ENCODE measurements at regions not wholly inside any gene's neighbourhood (a gene's known extent, or its start where the extent isn't known, plus 50 kb on each side); places are given as distances from the start of the nearest gene placed in this dataset.

DNA sequence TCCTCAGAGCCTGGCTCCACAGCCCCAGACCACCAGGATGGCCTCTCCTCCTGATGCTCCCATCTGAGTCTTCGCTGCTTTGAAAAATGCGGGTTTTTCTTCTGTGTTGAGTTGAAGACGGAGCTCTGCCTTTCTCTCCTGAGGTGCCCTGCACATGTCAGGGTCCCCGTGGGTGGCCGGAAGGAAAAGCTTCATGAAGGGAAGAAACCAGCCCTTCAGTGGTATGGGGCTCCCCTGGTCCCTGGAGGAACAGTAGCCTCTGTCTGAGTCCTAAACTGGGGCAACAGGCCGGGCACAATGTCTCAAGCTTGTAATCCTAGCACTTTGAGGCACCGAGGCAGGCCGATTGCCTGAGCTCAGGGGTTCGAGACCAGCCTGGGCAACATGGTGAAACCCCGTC, 54.7 kb upstream of the CAB39 start:
- H3K79me2 ChIP-seq (ENCODE audit: low read depth) = no peaks in the 10 kb centered on the region
- H3K9me2 ChIP-seq (ENCODE audit: insufficient read depth) = no peaks in the 10 kb centered on the region
- H3K36me3 ChIP-seq (ENCODE audit: low read depth) = no peaks in the 10 kb centered on the region
- no peak overlapping the region for H3K4me2 ChIP-seq
- ChIA-PET CTCF (no interaction called here), POLR2A (ENCODE audit: unreplicated experiment) (no interaction called here)
- H3K4me1 ChIP-seq (replicated peaks; ENCODE audit: insufficient read depth) = peaks cover 9% of the 10 kb centered on the region; the same call in 1 of the 2 replicates
- no peaks in the 10 kb centered on the region for H3K27me3 ChIP-seq (ENCODE audit: insufficient read depth, low read depth)
- H2AFZ ChIP-seq = no peak overlapping the region
- DNase-seq = no peak
- BruUV-seq (replicated peaks) = no TSS peak
- H4K20me1 ChIP-seq (ENCODE audit: insufficient read depth) = no peaks in the 10 kb centered on the region
- intact Hi-C loops (cut with micrococcal nuclease; ENCODE audit: unreplicated experiment) = no loop called here
- TF ChIP-seq, protein P1, sequence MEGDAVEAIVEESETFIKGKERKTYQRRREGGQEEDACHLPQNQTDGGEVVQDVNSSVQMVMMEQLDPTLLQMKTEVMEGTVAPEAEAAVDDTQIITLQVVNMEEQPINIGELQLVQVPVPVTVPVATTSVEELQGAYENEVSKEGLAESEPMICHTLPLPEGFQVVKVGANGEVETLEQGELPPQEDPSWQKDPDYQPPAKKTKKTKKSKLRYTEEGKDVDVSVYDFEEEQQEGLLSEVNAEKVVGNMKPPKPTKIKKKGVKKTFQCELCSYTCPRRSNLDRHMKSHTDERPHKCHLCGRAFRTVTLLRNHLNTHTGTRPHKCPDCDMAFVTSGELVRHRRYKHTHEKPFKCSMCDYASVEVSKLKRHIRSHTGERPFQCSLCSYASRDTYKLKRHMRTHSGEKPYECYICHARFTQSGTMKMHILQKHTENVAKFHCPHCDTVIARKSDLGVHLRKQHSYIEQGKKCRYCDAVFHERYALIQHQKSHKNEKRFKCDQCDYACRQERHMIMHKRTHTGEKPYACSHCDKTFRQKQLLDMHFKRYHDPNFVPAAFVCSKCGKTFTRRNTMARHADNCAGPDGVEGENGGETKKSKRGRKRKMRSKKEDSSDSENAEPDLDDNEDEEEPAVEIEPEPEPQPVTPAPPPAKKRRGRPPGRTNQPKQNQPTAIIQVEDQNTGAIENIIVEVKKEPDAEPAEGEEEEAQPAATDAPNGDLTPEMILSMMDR (conservative IDR thresholded peaks at IDR 0.05) = no peak
- no peak for TF ChIP-seq EZH2 (IDR thresholded peaks at IDR 0.05; ENCODE audit: low read depth)
- no peak overlapping the region for H3K27ac ChIP-seq
- no peaks in the 10 kb centered on the region for H3F3A ChIP-seq (ENCODE audit: insufficient read depth, low read depth)
- no peaks in the 10 kb centered on the region for H3K9me3 ChIP-seq (ENCODE audit: insufficient read depth, low read depth)
- H3K4me3 ChIP-seq = no peak overlapping the region

GRCh38 chr2:230658577-230658876, 54.1 kb upstream of the CAB39 start:
- Histone ChIP-seq H3K4me3 (no peak overlapping the region), H3F3A (ENCODE audit: insufficient read depth, low read depth) (no peaks in the 10 kb centered on the region), H3K36me3 (ENCODE audit: low read depth) (no peaks in the 10 kb centered on the region), H3K27ac (no peak overlapping the region), H3K9me2 (ENCODE audit: insufficient read depth) (no peaks in the 10 kb centered on the region), H3K79me2 (ENCODE audit: low read depth) (no peaks in the 10 kb centered on the region), H2AFZ (no peak overlapping the region), H3K9me3 (ENCODE audit: insufficient read depth, low read depth) (no peaks in the 10 kb centered on the region), H3K4me2 (no peak overlapping the region), H3K4me1 (replicated peaks; ENCODE audit: insufficient read depth) (peaks cover 5% of the 10 kb centered on the region; the same call in 1 of the 2 replicates), H4K20me1 (ENCODE audit: insufficient read depth) (no peaks in the 10 kb centered on the region), H3K27me3 (ENCODE audit: insufficient read depth, low read depth) (no peaks in the 10 kb centered on the region)
- ChIA-PET POLR2A (ENCODE audit: unreplicated experiment) (no interaction called here), CTCF (no interaction called here)
- intact Hi-C loops (cut with micrococcal nuclease; ENCODE audit: unreplicated experiment) = no loop called here
- TF ChIP-seq, protein P1 (conservative IDR thresholded peaks at IDR 0.05) = no peak
- no peak for TF ChIP-seq EZH2 (IDR thresholded peaks at IDR 0.05; ENCODE audit: low read depth)
- no peak for DNase-seq
- BruUV-seq (replicated peaks) = no TSS peak

DNA sequence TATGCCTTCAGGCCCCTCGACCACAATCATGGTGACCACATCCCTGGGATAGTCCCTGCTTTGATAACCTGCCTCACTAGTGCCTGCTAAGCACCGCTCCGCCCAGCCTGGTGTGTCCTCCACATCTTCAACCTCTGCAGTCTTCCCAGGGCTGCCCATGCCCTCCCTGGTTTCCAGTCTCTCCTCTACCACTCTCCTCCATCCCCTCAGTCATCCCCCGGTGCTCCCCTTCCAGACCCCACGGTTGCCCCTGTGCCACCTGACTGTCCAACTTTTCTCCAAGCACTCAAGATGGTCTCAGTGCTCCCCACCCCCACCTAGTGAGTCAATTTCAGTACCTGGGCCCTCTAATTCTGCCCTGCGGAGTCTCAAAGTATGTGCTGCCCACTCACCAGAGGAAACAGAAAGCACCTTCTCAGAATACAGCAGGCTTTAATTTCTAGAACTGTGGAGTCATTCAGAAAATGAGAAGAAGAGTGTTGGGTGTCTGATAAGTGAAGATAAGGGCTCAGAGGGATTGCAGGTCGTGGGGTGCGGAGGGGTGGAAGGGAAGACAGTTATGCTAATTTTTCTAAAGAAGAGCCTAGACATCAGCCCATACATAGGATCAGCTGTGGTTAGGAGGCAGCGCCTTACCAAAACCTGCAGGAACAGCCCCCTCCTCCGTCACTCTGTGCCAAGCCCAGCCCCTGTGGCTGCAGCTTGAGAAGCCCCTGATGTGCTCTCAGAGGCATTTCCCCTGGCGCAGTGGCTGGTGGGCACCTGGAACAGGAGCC, 53.6 kb upstream of the CAB39 start:
- CTCF ChIA-PET = no interaction called here
- Histone ChIP-seq H3K79me2 (ENCODE audit: low read depth) (no peaks in the 10 kb centered on the region), H3K27ac (no peak overlapping the region), H3F3A (ENCODE audit: insufficient read depth, low read depth) (no peaks in the 10 kb centered on the region), H3K4me3 (no peak overlapping the region), H3K36me3 (ENCODE audit: low read depth) (no peaks in the 10 kb centered on the region), H3K9me3 (ENCODE audit: insufficient read depth, low read depth) (no peaks in the 10 kb centered on the region), H4K20me1 (ENCODE audit: insufficient read depth) (no peaks in the 10 kb centered on the region), H3K27me3 (ENCODE audit: insufficient read depth, low read depth) (no peaks in the 10 kb centered on the region), H3K4me2 (no peak overlapping the region), H2AFZ (no peak overlapping the region), H3K4me1 (replicated peaks; ENCODE audit: insufficient read depth) (peaks cover 5% of the 10 kb centered on the region; the same call in 1 of the 2 replicates), H3K9me2 (ENCODE audit: insufficient read depth) (no peaks in the 10 kb centered on the region)
- no TSS peak for BruUV-seq (replicated peaks)
- TF ChIP-seq, protein P1 (conservative IDR thresholded peaks at IDR 0.05) = no peak
- TF ChIP-seq EZH2 (IDR thresholded peaks at IDR 0.05; ENCODE audit: low read depth) = no peak
- POLR2A ChIA-PET (ENCODE audit: unreplicated experiment) = no interaction called here
- intact Hi-C loops (cut with micrococcal nuclease; ENCODE audit: unreplicated experiment) = no loop called here
- DNase-seq = no peak

Measured in PC-9 (cell line).